GM23338 (cell line): ENCODE measurements at regions not wholly inside any gene's neighbourhood (a gene's known extent, or its start where the extent isn't known, plus 50 kb on each side); places are given as distances from the start of the nearest gene placed in this dataset.

Experiments
- ATAC-seq: fragments of 200-7000 bp; cut with Tn5 transposase; 3 replicates; pipeline ENCODE4 v1.9.1; 2020
- DNase-seq: peaks from one replicate; pipeline ENCODE4 v3.0.0-alpha.2; 2015; ENCODE audit warnings: low spot score
- H2AFZ ChIP-seq: fragments of 200-600 bp; sonication (generic); 2 replicates; pipeline ENCODE4 v1.8.0; 2016; ENCODE audit warnings: antibody characterized with exemption, mild to moderate bottlenecking, moderate library complexity
- H3F3A ChIP-seq: fragments of 200-600 bp; sonication (generic); replicated peaks from 2 replicates; pipeline ENCODE4 v1.8.0; 2017; ENCODE audit warnings: antibody characterized with exemption, mixed run types, low read depth
- H3K27ac ChIP-seq: fragments of 200-600 bp; sonication (generic); 2 replicates; pipeline ENCODE4 v1.6.1; 2016; ENCODE audit warnings: low read depth
- H3K27me3 ChIP-seq: fragments of 200-600 bp; sonication (generic); 2 replicates; pipeline ENCODE4 v1.8.0; 2016; ENCODE audit warnings: mild to moderate bottlenecking, mixed run types, moderate library complexity; ENCODE audit not compliant: insufficient read depth
- H3K36me3 ChIP-seq: fragments of 200-600 bp; sonication (generic); 2 replicates; pipeline ENCODE4 v1.8.0; 2016; ENCODE audit warnings: mild to moderate bottlenecking; ENCODE audit not compliant: insufficient read depth
- H3K4me1 ChIP-seq: fragments of 200-600 bp; sonication (generic); 2 replicates; pipeline ENCODE4 v1.8.0; 2016; ENCODE audit warnings: mild to moderate bottlenecking, moderate library complexity; ENCODE audit not compliant: insufficient read depth
- H3K4me2 ChIP-seq: fragments of 200-600 bp; sonication (generic); 2 replicates; pipeline ENCODE4 v1.7.1; 2017; ENCODE audit warnings: mixed run types
- H3K4me3 ChIP-seq: fragments of 200-600 bp; sonication (generic); 2 replicates; pipeline ENCODE4 v1.6.1; 2016; ENCODE audit warnings: mixed run types
- H3K79me2 ChIP-seq: fragments of 200-600 bp; sonication (generic); replicated peaks from 2 replicates; pipeline ENCODE4 v1.8.0; 2017; ENCODE audit warnings: mild to moderate bottlenecking; ENCODE audit not compliant: insufficient read depth
- H3K9me2 ChIP-seq: fragments of 200-600 bp; sonication (generic); 2 replicates; pipeline ENCODE4 v1.8.0; 2017; ENCODE audit not compliant: insufficient read depth
- H4K20me1 ChIP-seq: fragments of 200-600 bp; sonication (generic); replicated peaks from 2 replicates; pipeline ENCODE4 v1.8.0; 2017; ENCODE audit warnings: mild to moderate bottlenecking; ENCODE audit not compliant: insufficient read depth
- H3K27ac Mint-ChIP-seq: 2 replicates; pipeline ENCODE4 v1.8.0; 2020; ENCODE audit warnings: inconsistent platforms, mild to moderate bottlenecking, moderate library complexity, mixed read lengths
- H3K27me3 Mint-ChIP-seq: 3 replicates; pipeline ENCODE4 v1.8.0; 2022; ENCODE audit warnings: low read depth, mild to moderate bottlenecking, moderate library complexity, mixed read lengths, inconsistent platforms; ENCODE audit not compliant: insufficient read depth, poor library complexity
- H3K36me3 Mint-ChIP-seq: 3 replicates; pipeline ENCODE4 v1.8.0; 2021; ENCODE audit warnings: low read depth, mild to moderate bottlenecking, inconsistent platforms, moderate library complexity, mixed read lengths
- H3K4me1 Mint-ChIP-seq: 3 replicates; pipeline ENCODE4 v1.8.0; 2020; ENCODE audit warnings: mild to moderate bottlenecking, inconsistent platforms, mixed read lengths
- H3K4me3 Mint-ChIP-seq: 3 replicates; pipeline ENCODE4 v1.8.0; 2021; ENCODE audit warnings: moderate library complexity, mild to moderate bottlenecking, inconsistent platforms, mixed read lengths
- H3K9me3 Mint-ChIP-seq: 3 replicates; pipeline ENCODE4 v1.8.0; 2020; ENCODE audit warnings: moderate library complexity, mild to moderate bottlenecking, inconsistent platforms, mixed read lengths
- CREB1 ChIP-seq: fragments of 250-450 bp; sonication (Bioruptor Pico); IDR thresholded peaks from 2 replicates; pipeline ENCODE4 v1.5.0; 2020; ENCODE audit warnings: low read depth, mild to moderate bottlenecking, moderate library complexity
- CTCF ChIP-seq, 2 experiments: fragments of 200-600 bp in 1 of 2; sonication (generic) in 1 of 2; conservative IDR thresholded peaks; 2 replicates each; pipeline versions ENCODE4 v1.5.1 to v1.6.1; 2016 to 2017; ENCODE audit warnings: antibody characterized with exemption in 2 of 2, low read depth in 2 of 2, mild to moderate bottlenecking in 2 of 2, moderate library complexity in 1 of 2
- ETS1 ChIP-seq: IDR thresholded peaks from 2 replicates; pipeline ENCODE4 v1.6.1; 2016; ENCODE audit warnings: antibody characterized with exemption
- EZH2 ChIP-seq: fragments of 200-600 bp; sonication (generic); IDR thresholded peaks from one replicate; pipeline ENCODE4 v1.8.0; 2017; ENCODE audit warnings: antibody characterized with exemption, mild to moderate bottlenecking, low read depth; ENCODE audit not compliant: unreplicated experiment
- EZH2phosphoT487 ChIP-seq: fragments of 200-600 bp; sonication (generic); IDR thresholded peaks from one replicate; pipeline ENCODE4 v1.8.1; 2018; ENCODE audit warnings: antibody characterized with exemption; ENCODE audit not compliant: unreplicated experiment
- JUNB ChIP-seq: IDR thresholded peaks from one replicate; pipeline ENCODE4 v1.6.1; 2016; ENCODE audit warnings: antibody characterized with exemption; ENCODE audit not compliant: unreplicated experiment
- NANOG ChIP-seq: IDR thresholded peaks from 2 replicates; pipeline ENCODE4 v1.6.1; 2016; ENCODE audit warnings: antibody characterized with exemption, borderline replicate concordance
- POLR2AphosphoS5 ChIP-seq: IDR thresholded peaks from 2 replicates; pipeline ENCODE4 v1.6.1; 2016; ENCODE audit warnings: antibody characterized with exemption, low read depth
- REST ChIP-seq: IDR thresholded peaks from one replicate; pipeline ENCODE4 v1.6.1; 2018; ENCODE audit warnings: antibody characterized with exemption; ENCODE audit not compliant: unreplicated experiment
- STAT1 ChIP-seq: IDR thresholded peaks from one replicate; pipeline ENCODE4 v1.6.1; 2016; ENCODE audit warnings: antibody characterized with exemption; ENCODE audit not compliant: unreplicated experiment
- ZNF114 ChIP-seq: fragments of 250-450 bp; sonication (Bioruptor Pico); IDR thresholded peaks from 2 replicates; pipeline ENCODE4 v1.5.0; 2020; ENCODE audit warnings: mild to moderate bottlenecking, moderate library complexity
- ZNF331 ChIP-seq: fragments of 250-450 bp; sonication (Bioruptor Pico); IDR thresholded peaks from 2 replicates; pipeline ENCODE4 v1.5.0; 2020; ENCODE audit warnings: low read depth, mild to moderate bottlenecking, moderate library complexity
- ZNF462 ChIP-seq: fragments of 250-450 bp; sonication (Bioruptor Pico); IDR thresholded peaks from 2 replicates; pipeline ENCODE4 v1.5.0; 2020; ENCODE audit warnings: mild to moderate bottlenecking, moderate library complexity

GRCh38 chr3:157837336-157837735 is 268.9 kb downstream of the SHOX2 start:
- no peak overlapping the region for H3K4me2 ChIP-seq
- no peaks in the 10 kb centered on the region for H3K4me1 Mint-ChIP-seq
- H3K27me3 ChIP-seq, result no peaks in the 10 kb centered on the region
- no peaks in the 10 kb centered on the region for H3F3A ChIP-seq
- no peaks in the 10 kb centered on the region for H3K36me3 ChIP-seq
- no peaks in the 10 kb centered on the region for H3K9me2 ChIP-seq
- H3K27me3 Mint-ChIP-seq, result no peaks in the 10 kb centered on the region
- no peaks in the 10 kb centered on the region for H3K9me3 Mint-ChIP-seq
- H3K36me3 Mint-ChIP-seq, result no peaks in the 10 kb centered on the region
- no peak overlapping the region for H3K4me3 Mint-ChIP-seq
- no peaks in the 10 kb centered on the region for H3K4me1 ChIP-seq
- TF ChIP-seq ETS1, result no peak
- no peak for TF ChIP-seq CTCF (conservative IDR thresholded peaks at IDR 0.05; ENCODE audit: low read depth in 2 of 2)
- TF ChIP-seq POLR2AphosphoS5, result no peak
- TF ChIP-seq JUNB, result no peak
- TF ChIP-seq ZNF331 (CRISPR knock-in tag), result no peak
- TF ChIP-seq NANOG, result no peak
- TF ChIP-seq ZNF462 (CRISPR knock-in tag), result no peak
- TF ChIP-seq ZNF114 (CRISPR knock-in tag), result no peak
- TF ChIP-seq EZH2, result no peak
- no peak for TF ChIP-seq REST
- no peak for TF ChIP-seq STAT1
- no peak for TF ChIP-seq CREB1 (CRISPR knock-in tag)
- TF ChIP-seq EZH2phosphoT487, result no peak
- no peak overlapping the region for H3K4me3 ChIP-seq
- no peaks in the 10 kb centered on the region for H3K79me2 ChIP-seq
- H3K27ac Mint-ChIP-seq, result no peak overlapping the region
- H4K20me1 ChIP-seq, result no peaks in the 10 kb centered on the region
- H3K27ac ChIP-seq, result no peak overlapping the region
- ATAC-seq, result no peak
- no peak overlapping the region for H2AFZ ChIP-seq
- no peak for DNase-seq
